ENCODE measurements at regions not wholly inside any gene's neighbourhood (a gene's known extent, or its start where the extent isn't known, plus 50 kb on each side); places are given as distances from the start of the nearest gene placed in this dataset.
"Not testable (repeated sequence)": the region's sequence is repeated elsewhere in the genome, so short reads cannot be mapped to it uniquely, and the experiment has no call there.

DNA sequence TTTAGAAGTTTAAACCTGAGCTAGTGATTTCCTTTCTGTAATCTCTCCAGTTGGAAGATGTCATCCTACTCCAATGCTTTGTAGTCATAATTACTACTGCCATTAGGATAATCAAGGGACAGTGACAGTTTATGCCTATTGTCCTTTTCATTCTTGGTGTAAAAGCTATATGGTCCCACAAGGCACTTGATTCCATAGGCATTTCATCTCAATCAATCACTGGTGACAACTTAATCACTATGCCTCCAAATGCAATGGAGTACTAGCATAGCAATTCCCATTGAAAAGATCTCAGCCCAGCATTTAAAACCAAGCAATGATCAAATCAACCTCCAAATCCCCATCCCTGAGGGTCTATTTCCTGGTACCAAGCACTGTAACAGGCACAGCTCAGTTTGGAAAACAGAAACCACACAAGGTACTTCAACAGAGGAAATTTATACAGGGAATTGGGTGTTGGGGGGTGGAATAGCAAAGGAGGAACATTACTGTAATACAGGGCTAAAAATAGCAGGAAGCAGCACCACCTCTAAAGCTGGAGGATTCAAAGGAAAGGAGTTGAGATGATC is 51.0 kb downstream of the FHIP2A start:
- DNase-seq = no peak

DNA sequence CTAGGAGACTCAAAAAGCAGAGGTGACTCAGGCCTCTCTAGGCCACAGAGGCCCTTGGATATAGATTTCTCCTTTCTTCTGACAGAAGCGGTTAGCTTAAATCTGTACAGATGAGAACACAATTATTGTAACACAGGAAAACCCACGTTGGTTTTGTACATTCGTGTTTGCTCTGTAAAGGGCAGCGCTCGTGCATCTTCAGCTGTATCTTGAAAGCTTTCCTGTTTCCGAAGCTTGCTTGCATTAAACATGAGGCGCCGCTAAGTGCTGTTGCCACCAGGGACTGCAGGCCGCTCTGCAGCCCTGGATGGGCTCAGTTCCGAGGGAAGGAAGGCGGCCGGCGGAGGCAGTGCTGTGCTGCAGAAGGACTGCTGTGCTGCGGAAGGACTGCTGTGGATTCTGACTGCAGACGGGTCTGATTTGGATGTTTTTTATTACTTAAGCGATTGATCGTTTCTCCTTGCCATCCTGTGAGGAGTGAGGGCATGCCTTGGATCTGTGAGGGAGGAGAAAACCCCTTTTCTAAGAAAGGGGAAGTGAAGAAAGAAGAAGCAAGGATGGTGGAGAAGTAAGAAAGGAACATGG is 53.3 kb downstream of the FHIP2A start:
- DNase-seq = peak in 23 of 58 donors; percentile 2 to 63 (median 15)

DNA sequence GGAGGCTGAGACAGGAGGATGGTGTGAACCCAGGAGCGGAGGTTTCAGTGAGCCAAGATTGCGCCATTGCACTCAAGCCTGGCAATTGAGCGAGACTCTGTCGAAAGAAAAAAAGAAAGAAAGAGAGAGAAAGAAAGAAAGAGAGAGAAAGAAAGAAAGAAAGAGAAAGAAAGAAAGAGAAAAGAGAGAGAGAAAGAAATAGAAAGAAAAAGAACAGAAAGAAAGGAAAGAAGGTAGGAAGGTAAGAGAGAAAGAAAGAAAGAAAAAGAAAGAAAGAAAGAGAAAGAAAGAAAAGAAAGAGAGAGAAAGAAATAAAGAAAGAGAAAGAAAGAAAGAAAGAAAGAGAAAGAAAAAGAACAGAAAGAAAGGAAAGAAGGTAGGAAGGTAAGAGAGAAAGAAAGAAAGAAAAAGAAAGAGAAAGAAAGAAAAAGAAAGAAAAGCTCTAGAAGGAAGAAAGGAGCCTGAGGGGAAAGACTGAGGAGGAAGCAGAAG is 54.1 kb downstream of the FHIP2A start:
- DNase-seq = not testable (repeated sequence)

DNA sequence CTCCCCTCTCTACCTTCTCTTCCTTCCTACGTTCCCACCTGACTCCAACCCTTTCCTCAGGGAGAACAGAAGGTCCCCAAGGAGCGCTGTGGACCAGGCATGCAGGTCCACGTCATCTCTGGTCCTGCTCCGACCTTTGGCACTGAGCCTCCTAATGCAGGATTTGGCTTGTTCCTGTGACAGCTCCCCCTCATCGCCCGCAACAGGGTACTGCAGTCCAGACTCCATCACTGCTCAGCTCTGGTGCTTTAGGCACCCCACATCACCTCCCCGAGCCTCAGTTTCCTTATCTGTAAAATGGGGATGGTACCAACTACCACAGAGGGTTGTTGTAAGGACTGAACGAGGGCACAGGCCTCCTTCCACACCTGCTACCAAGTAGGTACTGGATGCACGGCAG is 54.6 kb downstream of the FHIP2A start:
- DNase-seq = no peak

DNA sequence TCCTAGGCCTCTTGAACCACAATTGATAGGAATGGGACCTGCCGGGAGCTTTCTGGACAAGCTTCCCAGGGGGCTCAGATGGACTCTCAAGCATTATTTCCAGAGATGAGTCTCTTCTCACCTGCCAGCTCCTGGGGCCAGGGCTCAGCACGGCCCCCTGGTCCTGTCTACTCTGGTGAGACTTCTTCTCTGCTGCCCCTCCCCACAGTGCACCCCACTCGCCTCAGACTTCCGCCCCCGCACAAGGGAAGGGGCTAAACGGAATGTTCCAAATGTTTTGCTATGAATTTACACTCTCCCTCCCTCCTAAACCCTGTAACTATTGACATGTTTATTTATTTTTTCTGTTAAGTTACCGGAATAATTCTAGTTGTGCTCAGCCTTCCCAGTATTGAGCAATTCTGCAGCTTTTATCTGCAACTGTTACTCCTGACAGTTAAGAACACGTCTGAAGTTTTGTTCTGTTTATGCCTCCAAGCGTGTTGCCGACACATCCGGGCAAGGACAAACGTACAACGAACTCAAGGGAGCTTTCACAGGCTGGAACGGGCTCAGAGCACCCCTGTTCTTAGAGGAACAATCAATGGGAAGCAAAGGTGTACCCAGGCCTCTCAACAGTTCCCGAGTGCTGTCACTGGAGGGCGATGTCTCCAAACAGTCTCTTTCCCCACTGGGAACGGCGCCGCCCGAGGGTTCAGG is 55.2 kb downstream of the FHIP2A start:
- peak in 49 of 58 donors; percentile 5 to 69 (median 28) for DNase-seq

DNA sequence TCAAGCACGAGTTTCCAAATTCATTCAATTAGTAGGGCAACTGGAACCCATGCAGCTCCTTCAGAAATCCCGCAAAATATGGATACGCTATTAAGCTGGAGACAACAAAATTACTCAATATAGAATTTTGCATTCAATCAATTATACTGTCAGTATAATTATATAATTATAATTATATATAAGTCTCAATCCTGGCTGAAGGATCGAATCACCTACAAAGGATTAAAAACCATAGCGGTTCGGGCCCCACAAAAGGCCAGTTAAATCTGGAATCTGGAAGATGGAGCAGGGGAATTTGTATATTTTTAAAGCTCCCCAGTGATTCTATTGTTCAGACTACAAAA is 55.7 kb downstream of the FHIP2A start:
- DNase-seq = no peak

DNA sequence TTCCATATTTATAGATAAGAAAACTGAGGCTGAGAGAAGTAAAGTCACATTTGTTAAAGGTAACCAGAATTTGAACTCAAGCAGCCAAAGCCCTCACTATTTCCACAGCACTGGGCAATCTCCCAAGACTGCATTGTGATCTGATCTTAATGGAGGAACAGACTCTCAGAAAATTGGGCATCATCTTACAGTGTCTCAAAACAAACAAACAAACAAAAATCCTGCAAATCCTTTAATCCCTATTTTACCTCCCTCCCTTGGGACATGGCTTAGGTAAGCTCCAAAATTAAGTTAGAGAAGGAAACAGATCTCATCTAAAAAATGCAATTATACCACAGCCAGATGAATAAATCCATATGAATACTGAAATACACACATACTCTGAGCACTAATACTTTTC is 57.5 kb downstream of the FHIP2A start:
- no peak for DNase-seq

DNA sequence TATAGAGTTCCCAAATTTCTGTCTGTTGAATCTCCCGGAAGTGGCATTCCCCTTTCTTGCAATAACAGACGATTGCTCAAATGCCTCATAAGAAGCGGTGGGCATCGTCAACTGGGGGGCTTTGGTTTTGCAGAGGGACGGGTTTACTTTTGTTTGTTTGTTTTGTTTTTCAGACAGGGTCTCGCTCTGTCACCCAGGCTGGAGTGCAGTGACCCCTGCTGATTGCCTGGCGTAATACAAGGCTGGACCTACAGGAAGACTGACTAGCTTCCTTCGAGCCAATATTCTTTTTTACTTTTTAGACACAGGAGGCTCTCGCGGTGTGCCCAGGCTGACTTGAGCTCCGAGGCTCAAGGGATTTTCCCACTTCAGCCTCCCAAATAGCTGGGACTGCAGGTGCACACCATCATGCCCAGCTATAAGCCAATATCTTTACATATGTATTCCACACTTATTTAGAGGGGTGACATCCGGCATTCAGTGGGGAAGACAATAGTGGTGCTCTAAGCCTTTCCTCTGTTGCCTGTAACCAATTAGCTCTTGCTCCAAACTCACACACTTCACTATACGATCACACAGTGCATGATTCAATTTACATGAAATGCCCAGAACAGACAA is 58.1 kb downstream of the FHIP2A start:
- peak in 2 of 58 donors; percentile 5 to 9 for DNase-seq

DNA sequence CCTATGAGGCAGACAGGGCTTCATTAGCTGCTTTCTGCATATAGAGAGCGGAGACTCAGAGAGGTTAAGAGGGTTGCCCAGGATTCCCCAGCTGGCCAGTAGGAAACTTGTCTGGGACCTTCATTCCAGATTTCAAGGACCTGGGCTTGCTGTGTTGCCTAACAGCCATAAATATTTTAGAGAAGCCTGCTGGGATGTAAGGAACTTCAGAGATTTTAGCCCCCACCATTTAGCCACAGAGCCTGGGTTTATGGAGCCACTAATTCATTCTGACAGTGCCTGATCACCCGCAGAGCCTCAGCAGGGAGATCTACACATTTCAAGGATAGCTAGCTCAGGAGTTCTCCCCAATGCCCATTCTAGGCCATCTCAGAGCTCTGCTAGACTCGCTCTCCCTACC is 56.6 kb upstream of the TRUB1 start:
- no peak for DNase-seq

DNA sequence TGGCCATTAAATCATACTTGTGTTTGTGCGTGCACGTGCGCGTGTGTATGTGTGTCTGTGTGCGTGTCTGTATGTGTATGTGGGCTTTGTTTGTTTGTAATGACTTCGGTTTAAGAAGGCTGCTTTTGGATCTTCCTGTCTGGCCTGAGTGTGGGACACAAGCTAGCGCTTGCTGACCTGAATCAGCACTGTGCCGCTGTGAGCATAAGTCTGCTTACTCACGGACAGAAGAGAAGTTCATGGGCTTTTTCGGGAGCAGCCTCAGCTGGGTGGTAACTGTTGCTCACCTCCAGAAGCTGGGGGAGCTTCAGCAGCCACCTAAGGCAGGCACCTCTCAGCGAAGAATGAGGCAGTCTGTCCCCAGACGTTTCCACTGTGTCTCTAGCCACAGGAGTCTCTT is 56.1 kb upstream of the TRUB1 start:
- no peak for DNase-seq

DNA sequence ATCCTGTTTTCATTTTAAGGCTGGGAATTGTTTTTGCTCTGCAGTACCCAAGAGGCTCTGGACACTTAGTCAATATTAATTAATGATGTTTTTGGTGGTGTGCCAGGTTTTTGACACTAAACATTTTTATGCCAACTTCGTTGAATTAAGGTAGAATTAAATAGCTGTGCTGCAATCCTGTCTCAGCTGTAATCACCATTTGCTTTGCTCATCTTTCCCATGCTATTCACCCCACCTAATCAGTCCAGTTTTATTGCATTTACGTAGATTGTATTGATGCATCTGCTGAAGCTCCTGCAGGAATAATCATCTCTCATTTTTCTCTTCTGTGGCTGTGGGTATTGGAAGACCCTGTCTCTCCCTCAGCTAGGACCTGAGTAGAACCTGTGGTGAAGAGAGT is 52.6 kb upstream of the TRUB1 start:
- DNase-seq = no peak
